ENCODE measurements at regions not wholly inside any gene's neighbourhood (a gene's known extent, or its start where the extent isn't known, plus 50 kb on each side); places are given as distances from the start of the nearest gene placed in this dataset.

DNA sequence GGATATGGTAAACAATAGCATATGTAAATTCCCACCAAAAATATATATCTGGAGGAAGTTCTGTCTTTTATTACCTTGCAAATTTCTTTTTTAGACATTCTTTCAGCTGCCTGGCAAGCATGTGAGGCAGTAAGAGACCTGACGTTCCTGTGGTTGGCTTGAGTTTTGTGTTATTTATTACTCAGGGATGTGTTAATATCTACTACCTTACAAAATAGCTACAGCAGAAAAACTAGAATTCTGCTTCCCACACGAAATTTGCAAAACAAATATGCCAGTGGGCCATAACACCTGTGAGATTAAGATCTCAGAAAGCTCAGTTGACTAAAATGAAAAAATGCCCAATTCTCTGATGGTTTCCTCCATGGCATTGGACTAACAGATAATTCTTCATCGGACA is 274.2 kb downstream of the TMEM167A start:
- no peaks in the 10 kb centered on the region for H3K36me3 Mint-ChIP-seq (ENCODE audit: low read depth)
- no peak overlapping the region for H3K4me3 Mint-ChIP-seq
- no peaks in the 10 kb centered on the region for H3K27me3 Mint-ChIP-seq
- H3K27ac Mint-ChIP-seq = no peak overlapping the region
- H3K9me3 Mint-ChIP-seq = no peaks in the 10 kb centered on the region
- no peaks in the 10 kb centered on the region for H3K4me1 Mint-ChIP-seq (ENCODE audit: low read depth)

- no peak overlapping the region for H3K4me3 Mint-ChIP-seq
- no peaks in the 10 kb centered on the region for H3K27me3 Mint-ChIP-seq
- H3K9me3 Mint-ChIP-seq = no peaks in the 10 kb centered on the region
- no peaks in the 10 kb centered on the region for H3K36me3 Mint-ChIP-seq (ENCODE audit: low read depth)
- no peak overlapping the region for H3K27ac Mint-ChIP-seq
- no peaks in the 10 kb centered on the region for H3K4me1 Mint-ChIP-seq (ENCODE audit: low read depth)
Observed at GRCh38 chr5:82800826-82801225, 276.4 kb downstream of the TMEM167A start.

GRCh38 chr5:82799361-82800077 is 277.7 kb downstream of the TMEM167A start:
- Mint-ChIP-seq H3K27me3 (no peaks in the 10 kb centered on the region), H3K4me3 (no peak overlapping the region), H3K4me1 (ENCODE audit: low read depth) (no peaks in the 10 kb centered on the region), H3K36me3 (ENCODE audit: low read depth) (no peaks in the 10 kb centered on the region), H3K27ac (no peak overlapping the region), H3K9me3 (no peaks in the 10 kb centered on the region)

- no peaks in the 10 kb centered on the region for H3K36me3 Mint-ChIP-seq (ENCODE audit: low read depth)
- no peaks in the 10 kb centered on the region for H3K9me3 Mint-ChIP-seq
- H3K4me3 Mint-ChIP-seq = no peak overlapping the region
- no peaks in the 10 kb centered on the region for H3K4me1 Mint-ChIP-seq (ENCODE audit: low read depth)
- H3K27ac Mint-ChIP-seq = no peak overlapping the region
- no peaks in the 10 kb centered on the region for H3K27me3 Mint-ChIP-seq
Observed at GRCh38 chr5:82798676-82799075, 278.5 kb downstream of the TMEM167A start.

DNA sequence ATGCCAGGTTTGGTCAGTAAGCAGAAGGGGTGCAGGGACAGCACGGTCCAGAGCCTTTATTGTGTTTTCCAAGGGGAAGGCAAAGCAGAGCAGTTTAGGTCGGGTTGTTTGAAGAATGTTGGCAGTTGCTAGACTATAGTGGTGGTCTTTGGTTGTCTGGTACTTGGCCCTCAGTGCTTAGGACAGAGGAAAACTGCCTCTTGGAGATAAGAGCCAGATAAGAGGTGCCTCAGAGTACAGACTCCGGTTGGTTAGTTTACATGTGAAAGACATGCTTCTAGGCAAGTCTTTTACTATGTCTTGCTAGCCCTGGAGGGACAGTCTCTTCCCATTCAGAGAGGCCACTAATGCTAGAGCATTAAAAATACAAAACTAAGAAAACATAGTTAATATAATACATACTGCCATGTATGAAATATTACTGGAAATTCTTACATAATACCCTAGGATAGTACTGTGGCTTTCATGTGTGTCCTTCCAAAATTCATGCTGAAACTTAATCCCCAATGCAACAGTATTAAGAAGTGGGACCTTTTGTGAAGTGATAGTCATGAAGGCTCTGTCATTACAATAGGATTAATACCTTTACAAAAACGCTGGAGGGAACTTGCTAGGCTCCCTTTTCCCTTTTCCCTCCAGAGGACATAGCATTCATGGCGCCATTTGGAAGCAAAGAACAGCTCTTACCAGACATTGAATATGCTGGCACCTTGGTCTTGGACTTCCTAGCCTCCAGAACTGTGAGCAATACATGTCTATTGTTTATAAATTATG is 280.4 kb downstream of the TMEM167A start:
- H3K9me3 Mint-ChIP-seq = no peaks in the 10 kb centered on the region
- no peak overlapping the region for H3K27ac Mint-ChIP-seq
- H3K4me3 Mint-ChIP-seq = no peak overlapping the region

DNA sequence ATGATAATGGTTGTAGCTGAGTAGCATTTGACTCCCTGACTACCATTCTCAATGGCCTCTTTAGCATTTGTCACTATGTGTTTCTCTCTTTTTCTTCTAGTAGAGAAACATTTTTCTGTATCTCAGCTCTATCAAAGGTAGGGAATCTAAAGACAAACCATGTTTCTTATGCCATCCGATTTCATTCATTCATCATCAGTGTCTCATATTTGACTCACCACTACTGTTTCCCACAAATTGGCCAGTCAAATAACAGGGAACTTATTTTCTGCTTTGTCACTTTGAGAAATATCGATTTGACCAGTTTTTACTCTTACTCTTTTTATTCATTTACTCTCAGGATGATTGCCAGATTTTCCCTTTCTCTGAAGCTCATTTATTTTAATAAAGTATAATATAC is 282.3 kb downstream of the TMEM167A start:
- Mint-ChIP-seq H3K36me3 (ENCODE audit: low read depth) (no peaks in the 10 kb centered on the region), H3K4me1 (ENCODE audit: low read depth) (no peaks in the 10 kb centered on the region), H3K4me3 (no peak overlapping the region), H3K27ac (no peak overlapping the region), H3K27me3 (no peaks in the 10 kb centered on the region), H3K9me3 (peaks cover 4% of the 10 kb centered on the region)

More for the DNA sequence above, 280.4 kb downstream of the TMEM167A start:
- Mint-ChIP-seq H3K27me3 (no peaks in the 10 kb centered on the region), H3K4me1 (ENCODE audit: low read depth) (no peaks in the 10 kb centered on the region), H3K36me3 (ENCODE audit: low read depth) (no peaks in the 10 kb centered on the region)

GRCh38 chr5:82793808-82794419 is 283.3 kb downstream of the TMEM167A start:
- no peaks in the 10 kb centered on the region for H3K27me3 Mint-ChIP-seq
- no peaks in the 10 kb centered on the region for H3K36me3 Mint-ChIP-seq (ENCODE audit: low read depth)
- H3K4me1 Mint-ChIP-seq (ENCODE audit: low read depth) = no peaks in the 10 kb centered on the region
- H3K9me3 Mint-ChIP-seq = peaks cover 4% of the 10 kb centered on the region
- H3K27ac Mint-ChIP-seq = no peak overlapping the region
- H3K4me3 Mint-ChIP-seq = no peak overlapping the region

DNA sequence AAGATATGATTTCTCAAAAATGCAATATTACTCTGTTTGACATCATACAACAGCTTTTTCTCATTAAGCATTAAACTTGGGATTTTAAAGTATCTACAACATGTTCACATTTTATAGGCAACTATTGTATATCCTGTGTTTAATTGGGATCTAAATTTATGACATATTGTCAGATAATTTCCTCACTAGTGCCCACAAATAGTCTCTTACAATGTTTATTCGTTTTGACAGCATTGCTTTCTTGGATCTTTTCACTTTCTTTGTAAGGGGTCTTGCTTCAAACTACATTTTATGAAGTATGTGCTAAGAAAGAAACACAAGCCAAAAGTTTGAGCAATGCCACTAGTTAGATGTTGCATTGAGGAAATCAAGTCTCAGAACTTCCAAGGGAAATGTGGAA is 285.1 kb downstream of the TMEM167A start:
- Mint-ChIP-seq H3K27ac (no peak overlapping the region), H3K4me3 (no peak overlapping the region)

GRCh38 chr5:82789095-82789494 is 288.1 kb downstream of the TMEM167A start:
- H3K27me3 Mint-ChIP-seq = no peaks in the 10 kb centered on the region
- H3K4me1 Mint-ChIP-seq (ENCODE audit: low read depth) = no peaks in the 10 kb centered on the region
- H3K4me3 Mint-ChIP-seq = no peak overlapping the region
- H3K9me3 Mint-ChIP-seq = peaks cover 4% of the 10 kb centered on the region
- H3K27ac Mint-ChIP-seq = no peak overlapping the region
- no peaks in the 10 kb centered on the region for H3K36me3 Mint-ChIP-seq (ENCODE audit: low read depth)

More for the DNA sequence above, 285.1 kb downstream of the TMEM167A start:
- Mint-ChIP-seq H3K36me3 (ENCODE audit: low read depth) (no peaks in the 10 kb centered on the region), H3K9me3 (peaks cover 4% of the 10 kb centered on the region), H3K4me1 (ENCODE audit: low read depth) (no peaks in the 10 kb centered on the region), H3K27me3 (no peaks in the 10 kb centered on the region)

DNA sequence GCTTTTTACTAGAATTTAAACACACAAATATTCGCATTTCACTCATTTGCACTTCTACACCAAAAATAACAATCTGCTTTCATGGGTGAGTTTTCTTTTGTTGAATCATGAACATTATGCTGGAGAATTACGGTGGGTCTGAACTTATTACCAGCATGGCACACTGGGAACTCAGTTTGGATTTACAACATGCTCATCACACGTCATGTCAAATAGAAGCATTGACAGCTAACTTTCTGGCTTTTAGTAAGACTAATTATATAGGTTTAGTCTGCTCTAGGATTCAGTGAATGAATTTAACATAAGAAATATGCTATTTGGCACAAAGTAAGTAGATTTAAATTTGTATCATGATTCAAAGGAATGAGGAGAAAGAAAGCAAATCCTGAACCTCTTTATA is 290.4 kb downstream of the TMEM167A start:
- H3K36me3 Mint-ChIP-seq (ENCODE audit: low read depth) = no peaks in the 10 kb centered on the region
- H3K27ac Mint-ChIP-seq = no peak overlapping the region
- H3K27me3 Mint-ChIP-seq = no peaks in the 10 kb centered on the region
- no peak overlapping the region for H3K4me3 Mint-ChIP-seq
- H3K4me1 Mint-ChIP-seq (ENCODE audit: low read depth) = no peaks in the 10 kb centered on the region
- peaks cover 4% of the 10 kb centered on the region for H3K9me3 Mint-ChIP-seq

- Mint-ChIP-seq H3K27ac (no peak overlapping the region), H3K36me3 (ENCODE audit: low read depth) (no peaks in the 10 kb centered on the region), H3K4me3 (no peak overlapping the region), H3K9me3 (no peaks in the 10 kb centered on the region), H3K4me1 (ENCODE audit: low read depth) (no peaks in the 10 kb centered on the region), H3K27me3 (no peaks in the 10 kb centered on the region)
Observed at GRCh38 chr5:82785882-82786509, 291.2 kb downstream of the TMEM167A start.

GRCh38 chr5:82785456-82785855 is 291.7 kb downstream of the TMEM167A start:
- Mint-ChIP-seq H3K27me3 (no peaks in the 10 kb centered on the region), H3K9me3 (no peaks in the 10 kb centered on the region), H3K4me1 (ENCODE audit: low read depth) (no peaks in the 10 kb centered on the region), H3K27ac (no peak overlapping the region), H3K4me3 (no peak overlapping the region), H3K36me3 (ENCODE audit: low read depth) (no peaks in the 10 kb centered on the region)

DNA sequence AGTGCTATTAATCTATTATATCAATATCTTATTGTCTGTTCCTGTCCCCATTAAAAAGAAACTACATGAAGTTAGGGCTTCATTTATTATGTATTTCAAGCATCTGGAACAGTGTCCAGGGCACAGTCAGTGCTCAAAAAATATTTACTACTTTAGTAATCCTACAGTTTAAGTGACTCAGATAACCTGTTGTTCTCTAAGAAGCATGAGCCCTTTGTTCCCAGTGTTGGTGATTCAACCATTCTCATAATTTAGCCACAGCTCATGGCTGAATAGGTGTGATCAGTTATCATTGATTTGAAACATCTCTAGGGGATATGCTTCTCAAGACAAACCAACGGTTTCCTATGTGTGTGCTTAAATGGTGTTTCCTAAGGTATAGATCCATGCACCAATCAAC is 292.7 kb downstream of the TMEM167A start:
- Mint-ChIP-seq H3K36me3 (ENCODE audit: low read depth) (no peaks in the 10 kb centered on the region), H3K27ac (no peak overlapping the region), H3K4me3 (no peak overlapping the region), H3K4me1 (ENCODE audit: low read depth) (no peaks in the 10 kb centered on the region), H3K27me3 (no peaks in the 10 kb centered on the region), H3K9me3 (no peaks in the 10 kb centered on the region)

DNA sequence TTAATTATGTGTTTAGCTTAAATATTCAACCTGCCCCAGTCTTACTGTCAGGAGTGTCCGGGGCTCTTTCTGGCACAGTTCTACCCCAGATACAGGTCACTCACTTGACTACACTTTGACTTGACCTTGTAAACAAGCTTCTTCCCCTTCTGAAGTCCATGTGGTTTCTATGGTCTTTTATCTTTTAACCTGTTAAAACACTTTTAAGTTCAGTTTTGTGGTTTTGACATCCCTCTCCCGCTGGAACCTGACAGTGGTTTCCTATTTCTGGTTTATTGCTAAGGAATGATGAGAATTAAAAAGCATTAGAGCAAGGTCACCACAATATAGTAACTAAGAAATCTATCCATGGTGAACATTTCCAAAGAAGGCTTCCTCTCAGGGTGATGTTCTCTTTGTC is 300.1 kb downstream of the TMEM167A start:
- H3K4me3 Mint-ChIP-seq = no peak overlapping the region
- H3K36me3 Mint-ChIP-seq (ENCODE audit: low read depth) = no peaks in the 10 kb centered on the region
- H3K4me1 Mint-ChIP-seq (ENCODE audit: low read depth) = no peaks in the 10 kb centered on the region
- H3K27ac Mint-ChIP-seq = no peak overlapping the region
- H3K27me3 Mint-ChIP-seq = no peaks in the 10 kb centered on the region
- no peaks in the 10 kb centered on the region for H3K9me3 Mint-ChIP-seq

DNA sequence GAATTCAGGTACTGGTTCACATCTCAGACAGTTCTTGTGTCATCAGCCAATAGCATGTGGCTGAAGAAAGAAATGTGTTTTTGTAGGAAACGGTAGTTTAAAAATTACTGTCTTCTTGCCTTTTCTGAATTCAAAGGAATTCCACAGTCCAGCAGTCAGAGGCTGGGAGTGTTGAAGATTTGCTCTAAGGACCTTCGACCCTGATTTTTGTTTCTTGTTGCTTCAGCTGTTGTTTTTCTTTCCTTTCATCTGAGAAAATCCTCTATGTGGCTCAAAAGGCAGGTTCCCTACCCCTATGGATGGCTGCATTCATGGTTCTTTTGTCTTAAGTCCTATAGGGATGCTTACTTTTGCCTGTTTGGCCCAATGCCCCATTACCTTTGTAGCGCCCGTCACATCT is 304.9 kb downstream of the TMEM167A start:
- Mint-ChIP-seq H3K27ac (no peak overlapping the region), H3K36me3 (ENCODE audit: low read depth) (no peaks in the 10 kb centered on the region), H3K27me3 (peaks cover 5% of the 10 kb centered on the region), H3K4me1 (ENCODE audit: low read depth) (no peaks in the 10 kb centered on the region), H3K4me3 (no peak overlapping the region), H3K9me3 (no peaks in the 10 kb centered on the region)

Measured in stimulated activated naive CD8-positive, alpha-beta T cell treated with anti-CD3 and anti-CD28 coated beads, Interleukin-15, Interleukin-2, amounts not matched to agents 100 ng/mL and 50 ng/mL, for 24 hours (primary cell).